DLD1 (cell line): ENCODE measurements at regions not wholly inside any gene's neighbourhood (a gene's known extent, or its start where the extent isn't known, plus 50 kb on each side); places are given as distances from the start of the nearest gene placed in this dataset.
"Not testable (repeated sequence)": the region's sequence is repeated elsewhere in the genome, so short reads cannot be mapped to it uniquely, and the experiment has no call there.

Source experiments
- in situ Hi-C: cut with HindIII; loops from 2 replicates; pipeline ENCODE4 v1.10.0; 2017; ENCODE audit warnings: low sequenced_read_pairs

DNA sequence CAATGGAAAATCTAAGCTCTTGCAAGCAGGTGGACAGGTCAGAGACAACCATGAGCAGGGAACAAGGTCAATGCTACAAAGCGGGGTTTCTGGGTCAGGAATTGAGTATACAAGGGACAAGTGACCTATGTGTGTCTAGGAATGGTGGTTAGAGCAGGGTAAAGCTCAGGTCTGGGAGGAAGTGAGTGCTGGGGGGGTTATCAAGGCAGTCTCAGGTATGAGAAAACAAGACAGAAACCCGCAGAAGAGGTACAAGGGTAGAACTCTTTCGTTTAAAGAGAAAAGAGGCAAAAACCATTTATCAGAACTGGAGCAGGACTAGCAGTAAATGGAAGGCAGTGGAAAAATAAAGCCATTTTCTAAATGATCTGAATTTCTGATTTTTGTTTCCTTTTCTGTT lies 298.4 kb downstream of the ALDH8A1 start:
- in situ Hi-C loops: no loop called here

DNA sequence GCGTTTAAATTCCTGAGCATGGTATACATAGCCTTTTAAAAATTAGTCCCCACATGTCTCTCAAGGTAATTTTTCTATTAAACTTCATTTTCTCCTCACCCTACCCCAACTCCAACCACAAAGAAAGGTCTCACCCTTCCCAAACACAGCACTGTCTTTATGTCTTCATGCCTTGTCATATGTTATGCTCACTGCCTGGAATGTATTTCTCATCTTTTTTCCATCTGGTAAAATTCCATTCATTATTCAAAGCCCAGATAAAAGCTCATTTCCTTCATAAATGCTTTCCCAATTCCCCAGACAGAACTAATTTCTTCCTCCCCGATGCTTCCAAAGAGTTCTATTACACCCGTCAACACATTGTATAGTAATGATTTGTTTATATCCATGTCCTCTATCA lies 302.0 kb downstream of the ALDH8A1 start:
- in situ Hi-C loops: no loop called here

DNA sequence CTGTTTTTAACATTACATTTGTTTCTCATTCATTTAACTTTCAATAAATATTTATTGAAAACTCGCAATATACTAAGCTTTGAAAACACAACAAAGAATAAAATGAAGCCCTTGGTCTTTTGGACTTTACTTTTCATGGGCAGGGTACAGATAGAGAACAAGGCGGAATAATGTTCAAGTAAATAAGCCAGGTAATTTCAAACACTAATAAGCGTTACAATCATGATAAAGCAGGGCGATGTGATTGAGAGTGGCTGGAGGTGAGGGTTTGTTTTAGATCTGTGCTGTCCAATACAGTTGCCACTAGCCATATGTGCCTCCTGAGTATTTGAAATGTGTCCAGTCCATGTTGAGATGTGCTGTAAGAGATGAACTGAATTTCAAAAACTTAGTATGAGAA lies 307.1 kb downstream of the ALDH8A1 start:
- in situ Hi-C loops: no loop called here

DNA sequence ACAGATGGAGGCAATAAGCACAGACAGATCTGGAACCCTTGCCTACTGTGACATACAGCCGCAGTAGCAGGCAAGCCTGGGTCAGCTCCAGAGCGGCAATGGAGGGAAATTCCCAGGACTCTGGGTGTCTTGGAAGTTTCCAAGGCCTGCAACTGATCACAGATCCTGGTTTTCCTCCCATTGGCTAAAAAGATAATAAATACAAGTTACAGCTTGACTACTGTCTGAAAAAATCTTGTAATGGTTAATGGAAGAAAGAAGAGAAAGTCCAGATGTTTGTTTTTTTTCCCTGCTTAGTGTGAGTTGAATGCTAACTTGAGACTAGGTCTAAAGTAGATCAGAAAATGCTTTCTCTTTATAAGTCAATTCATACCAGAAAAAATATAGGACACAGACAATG lies 307.6 kb downstream of the ALDH8A1 start:
- in situ Hi-C loops: no loop called here

DNA sequence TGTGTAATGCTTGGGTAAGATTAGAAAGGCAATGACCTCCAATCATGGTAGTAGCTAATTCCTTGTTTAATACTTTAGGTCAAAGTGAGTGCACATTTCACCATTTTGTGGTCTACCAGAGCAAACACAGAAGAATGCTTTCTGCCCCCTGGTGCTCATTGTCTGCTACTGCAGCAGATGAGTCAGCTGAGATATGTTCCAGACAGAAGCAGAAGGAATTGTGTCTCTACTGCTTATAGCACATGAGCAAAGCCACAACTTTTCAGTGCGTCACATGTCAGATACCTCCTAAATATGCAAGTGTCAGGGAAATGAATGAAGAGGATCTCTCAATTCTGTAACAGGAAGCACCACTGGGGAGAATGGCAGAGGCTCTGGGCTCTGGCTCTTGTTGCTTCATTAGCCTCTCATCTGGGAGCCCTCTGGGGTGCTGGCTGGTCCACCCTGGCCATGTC lies 308.9 kb downstream of the ALDH8A1 start:
- in situ Hi-C loops: no loop called here

DNA sequence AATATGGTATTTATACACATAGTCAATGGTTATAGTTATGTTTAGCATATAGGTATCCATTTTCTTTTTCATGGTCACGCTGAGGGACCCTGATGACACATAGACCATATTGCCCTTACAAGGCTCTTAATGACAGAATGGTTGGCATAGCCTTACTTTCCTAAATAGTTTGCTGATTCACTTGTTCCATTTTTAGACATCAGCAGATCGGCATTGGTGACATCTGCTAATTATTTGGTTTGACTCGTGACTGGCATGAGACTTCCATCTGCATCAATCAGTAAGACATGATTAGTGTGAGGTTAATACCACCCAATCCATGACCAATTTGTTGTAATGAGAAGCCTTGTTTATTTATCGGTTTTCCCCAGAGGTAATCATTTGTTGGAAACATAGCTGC lies 309.7 kb downstream of the ALDH8A1 start:
- in situ Hi-C loops: no loop called here

DNA sequence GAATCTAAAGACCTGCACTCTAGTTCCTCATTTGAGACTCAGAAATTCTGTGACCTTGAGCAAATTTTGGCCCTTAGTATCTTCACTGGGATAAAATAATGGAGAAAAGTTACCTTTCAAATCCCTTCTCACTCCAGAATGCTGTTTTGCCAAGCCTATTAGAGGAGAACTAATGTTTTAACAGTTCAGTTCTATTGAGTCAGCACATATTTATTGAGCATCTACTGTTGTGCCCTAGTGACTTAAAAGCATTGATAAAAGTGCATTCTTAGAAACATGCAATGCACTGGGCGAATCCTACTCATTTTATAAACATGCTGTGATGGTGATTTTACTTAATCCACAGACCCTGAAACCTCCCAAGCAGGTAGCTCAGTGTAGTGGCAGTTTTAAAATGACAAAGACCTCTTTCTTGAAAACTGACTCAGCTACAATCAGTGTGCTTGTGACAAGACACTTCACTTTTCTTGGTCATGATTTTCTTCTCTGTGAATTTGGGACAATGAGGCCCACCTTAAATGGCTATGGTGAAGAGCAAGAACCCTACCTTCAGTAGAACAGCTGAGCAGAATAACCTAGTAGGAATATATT lies 312.0 kb downstream of the ALDH8A1 start:
- in situ Hi-C loops: no loop called here

DNA sequence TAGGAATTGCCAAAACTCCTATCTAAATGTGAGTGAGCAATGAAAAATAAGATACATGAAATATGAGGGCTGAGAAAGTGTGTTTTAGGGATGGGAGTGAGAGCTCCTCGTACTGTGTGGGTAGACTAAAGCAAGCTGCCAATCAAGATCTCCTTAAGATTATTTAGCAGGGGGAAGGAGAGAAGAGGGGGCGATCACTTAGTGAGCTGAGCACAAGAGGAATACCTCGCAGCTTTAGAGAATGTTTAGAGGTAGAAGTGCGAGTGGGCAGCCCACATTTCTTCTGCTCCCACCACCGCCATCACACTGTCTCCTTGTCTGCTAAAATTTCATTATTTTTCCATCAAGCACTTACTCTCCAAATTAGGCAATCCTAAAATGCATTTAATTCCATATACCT lies 312.6 kb downstream of the ALDH8A1 start:
- in situ Hi-C loops: no loop called here

DNA sequence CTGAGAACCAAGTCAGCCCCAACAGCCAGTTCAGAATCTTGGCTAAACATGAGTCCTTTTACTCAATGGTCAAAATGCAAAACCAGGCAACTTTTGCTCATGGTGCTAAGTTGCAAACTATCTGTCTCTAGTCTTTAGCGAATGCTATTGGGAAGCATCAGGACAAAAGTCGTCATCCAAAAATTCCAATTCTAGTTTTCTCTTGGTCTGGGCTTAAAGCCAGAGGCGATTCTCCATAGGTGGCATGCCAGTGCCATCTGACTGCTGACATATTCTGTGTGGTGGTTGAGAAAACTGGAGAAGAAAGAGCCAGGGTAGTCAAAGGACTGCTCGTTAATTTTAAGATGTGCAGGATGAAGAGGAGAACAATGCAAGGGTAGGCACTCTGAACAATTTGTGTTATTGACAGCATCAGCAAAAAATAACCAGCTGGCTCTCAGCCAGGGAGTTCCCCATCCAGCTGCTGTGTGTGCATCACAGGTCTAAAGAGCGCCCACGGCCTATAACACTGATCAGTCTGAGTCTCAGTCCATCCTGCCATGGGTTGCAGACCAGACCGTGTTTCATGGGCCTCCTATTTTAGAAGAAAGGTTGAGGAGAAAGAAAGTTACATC lies 313.6 kb downstream of the ALDH8A1 start:
- in situ Hi-C loops: no loop called here

DNA sequence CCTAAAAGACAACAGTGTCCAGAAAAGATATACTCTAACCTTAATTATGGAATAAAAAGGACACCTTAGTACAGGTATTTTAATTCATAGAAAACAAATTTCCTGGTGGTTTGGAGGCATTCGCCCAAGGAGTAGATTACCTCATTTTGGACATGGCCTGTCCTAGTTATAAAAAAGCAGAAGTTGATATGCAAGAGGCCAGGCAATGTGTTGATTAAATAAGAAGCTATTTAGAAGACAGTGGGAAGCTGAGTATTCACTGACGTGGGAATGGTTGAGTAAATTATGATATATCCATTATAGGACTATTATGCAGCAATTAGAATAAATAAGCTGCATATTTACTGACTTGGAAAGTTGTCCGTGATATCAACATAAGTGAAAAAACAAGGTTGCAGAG lies 314.9 kb downstream of the ALDH8A1 start:
- in situ Hi-C loops: no loop called here

DNA sequence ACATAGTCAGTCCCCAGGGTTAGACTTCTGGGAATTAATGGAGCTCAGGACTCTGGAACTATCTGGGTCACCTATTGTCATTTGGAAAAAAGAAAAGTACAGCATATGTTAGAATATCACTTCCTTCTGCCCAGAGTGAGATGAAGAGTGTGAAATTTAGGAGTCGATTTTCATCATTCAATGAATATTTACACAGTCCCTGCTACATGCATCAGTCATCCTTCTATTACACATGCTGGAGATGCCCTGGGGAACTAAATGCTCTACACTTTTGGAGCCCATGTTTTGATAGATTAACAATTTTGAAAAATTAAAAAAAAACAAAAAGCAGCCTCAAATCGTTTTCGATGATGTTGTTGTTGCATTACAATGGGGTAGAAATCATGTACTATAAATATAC lies 315.4 kb downstream of the ALDH8A1 start:
- in situ Hi-C loops: no loop called here

DNA sequence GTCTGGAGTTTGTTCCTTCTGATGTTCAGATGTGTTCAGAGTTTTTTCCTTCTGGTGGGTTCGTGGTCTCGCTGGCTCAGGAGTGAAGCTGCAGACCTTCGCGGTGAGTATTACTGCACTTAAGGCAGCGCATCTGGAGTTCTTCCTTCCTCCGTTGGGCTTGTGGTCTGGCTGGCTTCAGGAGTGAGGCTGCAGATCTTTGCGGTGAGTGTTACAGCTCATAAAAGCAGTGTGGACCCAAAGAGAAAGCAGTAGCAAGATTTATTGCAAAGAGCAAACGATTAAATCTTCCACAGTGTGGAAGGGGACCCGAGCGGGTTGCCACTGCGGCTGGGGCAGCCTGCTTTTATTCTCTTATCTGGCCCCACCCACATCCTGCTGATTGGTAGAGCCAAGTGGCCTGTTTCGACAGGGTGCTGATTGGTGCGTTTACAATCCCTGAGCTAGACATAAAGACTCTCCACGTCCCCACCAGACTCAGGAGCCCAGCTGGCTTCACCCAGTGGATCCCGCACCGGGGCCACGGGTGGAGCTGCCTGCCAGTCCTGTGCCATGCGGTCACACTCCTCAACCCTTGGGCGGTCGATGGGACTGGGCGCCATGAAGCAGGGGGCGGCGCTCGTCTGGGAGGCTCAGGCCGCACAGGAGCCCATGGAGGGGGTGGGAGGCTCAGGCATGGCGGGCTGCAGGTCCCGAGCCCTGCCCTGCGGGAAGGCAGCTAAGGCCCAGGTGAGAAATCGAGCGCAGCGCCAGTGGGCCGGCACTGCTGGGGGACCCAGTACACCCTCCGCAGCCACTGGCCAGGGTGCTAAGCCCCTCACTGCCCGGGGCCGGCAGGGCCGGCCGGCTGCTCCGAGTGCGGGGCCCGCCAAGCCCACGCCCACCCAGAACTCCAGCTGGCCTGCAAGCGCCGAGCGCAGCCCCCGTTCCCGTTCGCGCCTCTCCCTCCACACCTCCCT lies 315.3 kb upstream of the SGK1 start:
- in situ Hi-C loops: not testable (repeated sequence)

DNA sequence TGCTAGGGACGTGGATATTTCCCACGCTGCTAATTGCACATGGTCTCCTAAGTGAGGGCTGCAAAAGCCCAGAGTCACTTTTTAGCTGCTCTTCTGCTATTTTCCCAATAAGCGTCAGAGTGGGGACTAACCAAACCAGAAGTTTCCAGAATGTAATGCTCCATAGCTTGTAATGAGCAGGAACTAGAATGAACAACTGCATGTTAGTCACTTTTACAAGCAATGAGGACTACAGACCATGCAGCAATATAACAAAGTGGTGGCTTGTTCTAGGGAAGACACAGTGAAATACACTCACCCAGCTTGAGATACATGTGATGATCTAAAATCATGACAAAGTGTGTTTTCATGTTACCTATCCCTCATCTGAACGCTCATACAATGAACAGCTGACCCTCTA lies 314.1 kb upstream of the SGK1 start:
- in situ Hi-C loops: no loop called here

DNA sequence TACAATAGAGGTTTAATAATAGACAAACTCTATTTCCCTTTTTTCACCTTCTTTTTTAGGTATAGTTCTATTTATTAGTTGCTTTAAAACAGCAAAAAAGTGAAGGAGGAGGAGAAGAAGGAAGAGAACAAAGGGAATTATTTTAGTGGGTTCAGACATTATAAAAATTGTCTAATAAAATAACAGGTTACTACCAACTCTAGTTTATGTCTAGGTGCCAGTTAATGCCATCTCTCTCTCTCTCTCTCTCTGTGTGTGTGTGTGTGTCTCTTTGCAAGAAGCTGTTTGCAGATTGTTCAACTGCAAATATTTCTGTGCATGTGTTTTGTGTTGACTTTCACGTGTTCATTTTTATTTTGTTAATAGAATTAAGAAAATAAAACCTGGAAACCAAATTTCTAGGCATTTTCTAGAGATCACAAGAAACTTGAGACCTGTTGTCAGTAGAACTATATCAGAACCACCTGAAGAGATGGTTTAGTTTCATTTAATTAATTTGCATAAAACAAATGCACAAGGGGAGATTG lies 313.5 kb upstream of the SGK1 start:
- in situ Hi-C loops: no loop called here

DNA sequence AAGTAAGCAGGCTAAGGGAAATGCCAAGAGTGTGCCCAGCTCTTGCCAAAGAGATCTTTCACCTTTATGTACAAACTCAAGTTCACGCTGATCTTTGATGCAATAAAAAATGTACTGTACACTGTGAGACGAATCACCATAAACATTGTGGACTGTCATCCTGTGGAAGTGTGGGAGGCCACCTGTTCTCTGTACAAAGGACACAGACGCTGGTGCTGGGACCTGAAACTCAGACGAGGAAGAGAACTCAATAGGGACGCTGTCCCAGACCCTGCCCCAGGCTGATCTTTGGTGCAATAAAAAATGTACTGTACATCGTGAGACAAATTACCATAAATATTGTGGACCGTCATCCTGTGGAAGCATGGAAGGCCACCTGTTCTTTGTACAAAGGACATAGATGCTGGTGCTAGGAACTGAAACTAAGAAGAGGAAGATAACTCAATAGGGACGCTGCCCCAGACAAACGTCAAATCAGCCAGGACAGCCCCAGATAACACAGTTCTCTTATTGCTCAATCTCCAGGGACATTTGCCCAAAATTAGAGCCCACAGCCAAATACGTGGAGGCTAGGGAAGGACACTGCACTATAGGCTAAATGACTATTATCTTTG lies 312.7 kb upstream of the SGK1 start:
- in situ Hi-C loops: no loop called here

DNA sequence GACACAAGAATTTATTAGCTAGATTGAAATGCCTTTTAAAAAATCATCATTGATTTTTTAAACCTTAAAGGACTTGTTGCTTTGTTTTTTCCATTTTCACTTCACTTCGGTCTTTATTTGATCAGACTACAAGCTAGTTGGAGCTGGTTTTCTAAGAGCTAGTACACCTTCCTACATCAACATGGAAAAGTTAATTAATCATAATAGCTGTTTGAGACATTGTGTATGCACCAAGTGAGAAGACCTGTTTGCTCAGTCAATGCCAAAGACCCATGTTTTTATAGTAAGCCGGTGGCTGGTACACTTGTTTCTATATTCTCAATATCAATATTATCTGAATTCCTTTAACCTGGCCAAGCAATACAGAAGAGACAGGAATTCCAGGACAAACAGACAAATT lies 310.2 kb upstream of the SGK1 start:
- in situ Hi-C loops: no loop called here

DNA sequence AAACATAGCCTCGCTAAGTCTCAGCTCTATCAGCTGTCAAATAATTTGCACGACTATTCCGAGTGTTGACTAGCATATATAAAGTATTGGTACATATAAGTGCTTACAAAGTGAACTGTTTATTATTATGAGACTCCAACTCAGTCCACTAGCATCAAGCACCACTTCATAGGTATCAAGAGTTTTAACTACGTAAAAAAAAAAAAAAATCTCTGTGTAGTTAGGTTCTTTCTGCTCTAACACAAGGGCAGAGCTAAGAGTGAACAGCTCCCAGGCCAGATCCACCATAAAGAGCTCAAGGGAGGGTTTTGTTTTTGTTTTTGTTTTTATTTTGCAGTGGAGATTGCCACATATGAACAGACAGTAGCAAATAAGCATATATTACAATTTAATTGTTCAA lies 309.8 kb upstream of the SGK1 start:
- in situ Hi-C loops: no loop called here

DNA sequence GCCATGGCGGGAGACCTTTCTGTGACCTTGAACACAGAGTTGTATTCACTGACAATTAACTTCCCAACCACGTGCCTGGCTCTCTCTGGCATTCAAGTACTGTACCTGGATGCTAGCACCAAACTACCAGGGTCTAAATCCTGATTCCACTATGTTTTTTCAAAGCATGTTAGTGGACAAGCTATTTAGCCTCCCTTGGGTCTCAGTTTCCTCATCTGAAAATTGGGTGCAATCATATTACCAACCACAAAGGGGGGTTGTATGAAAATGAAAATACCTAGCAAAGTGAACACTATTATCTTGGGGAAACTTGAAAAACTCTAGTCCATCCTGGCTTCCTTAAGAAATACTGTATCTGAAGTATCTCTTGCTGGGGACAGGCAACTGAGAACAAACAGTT lies 308.7 kb upstream of the SGK1 start:
- in situ Hi-C loops: no loop called here

DNA sequence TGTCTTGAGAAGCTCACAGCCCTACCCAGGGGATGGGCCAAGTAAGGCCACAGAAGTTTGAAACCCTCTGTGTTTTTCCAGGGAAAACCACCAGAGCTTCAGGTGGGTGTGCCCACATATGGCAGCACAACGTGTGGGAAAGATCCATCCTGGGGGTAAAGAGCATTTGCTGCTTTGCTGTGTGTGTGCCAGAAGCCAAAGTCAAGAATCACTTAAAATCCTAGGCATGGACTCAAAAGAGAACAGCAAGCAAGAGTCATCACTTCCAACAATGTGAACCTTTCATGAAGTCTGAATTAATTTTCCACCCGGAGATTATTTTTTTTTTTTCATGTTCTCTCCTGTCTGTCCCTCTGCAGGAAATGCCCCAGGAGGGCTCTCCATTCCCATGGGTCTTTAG lies 308.2 kb upstream of the SGK1 start:
- in situ Hi-C loops: no loop called here

DNA sequence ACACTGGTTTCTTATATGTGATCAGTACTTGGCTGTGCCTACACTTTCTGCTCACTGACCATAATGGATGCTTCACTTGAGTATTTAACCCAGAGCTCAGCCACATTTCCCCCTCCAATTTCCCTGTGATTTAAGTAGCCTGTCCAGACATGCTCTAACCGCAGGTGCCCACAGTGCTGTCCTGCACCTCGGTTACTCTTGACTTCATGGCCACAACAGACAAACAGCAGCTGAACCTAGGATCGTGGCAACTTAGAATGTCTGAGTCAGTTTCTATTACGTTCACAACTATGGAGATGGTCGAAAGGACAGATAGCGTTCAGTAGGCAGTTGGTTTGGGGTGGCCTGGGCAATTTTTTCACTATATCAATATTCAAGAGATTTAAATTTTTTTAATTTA lies 306.9 kb upstream of the SGK1 start:
- in situ Hi-C loops: no loop called here

DNA sequence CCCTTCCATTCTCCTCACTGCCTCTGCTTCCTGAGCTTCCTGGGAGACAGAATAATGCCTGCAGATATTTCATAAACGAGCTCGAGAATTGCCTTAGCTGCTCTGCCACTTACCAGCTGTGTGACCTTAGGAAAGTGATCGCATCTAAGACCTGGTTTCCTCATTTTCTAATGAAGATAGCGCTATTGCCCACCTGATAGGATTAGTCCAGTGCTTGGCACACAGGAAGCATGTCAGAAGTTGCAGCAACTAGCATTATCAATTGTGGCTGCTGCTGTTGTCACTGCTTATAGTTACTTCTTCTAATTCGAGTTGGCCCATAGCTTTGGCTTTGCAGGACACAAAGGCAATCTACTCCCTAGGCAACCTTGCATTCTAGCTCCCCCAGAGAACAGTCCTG lies 305.5 kb upstream of the SGK1 start:
- in situ Hi-C loops: no loop called here
